ENCODE measurements at regions not wholly inside any gene's neighbourhood (a gene's known extent, or its start where the extent isn't known, plus 50 kb on each side); places are given as distances from the start of the nearest gene placed in this dataset.

- TF ChIP-seq POLR2AphosphoS5 (IDR thresholded peaks at IDR 0.05) (no peak), POLR2A (IDR thresholded peaks at IDR 0.05) (no peak), EP300 (IDR thresholded peaks at IDR 0.05; ENCODE audit: low read depth) (no peak), CTCF (IDR thresholded peaks at IDR 0.05) (no peak)
- H3K4me1 ChIP-seq = no peaks in the 10 kb centered on the region
- no peak overlapping the region for H3K4me3 ChIP-seq
- no peaks in the 10 kb centered on the region for H3K36me3 ChIP-seq
- DNase-seq = no peak
- H3K9me3 ChIP-seq = no peaks in the 10 kb centered on the region
- WGBS, 2 donors (ENCODE audit: low coverage in 1 of 2) = 88 to 90% methylated on average over 2 of the region's 2 CpGs
- H3K27me3 ChIP-seq = no peaks in the 10 kb centered on the region
- H3K27ac ChIP-seq = no peak overlapping the region
- in situ Hi-C loops (cut with MboI; ENCODE audit: low pct_ligation_motif_present in 1 of 4, low pct_unique_long_range_greater_than_20kb in 1 of 4, low sequenced_read_pairs in 3 of 4) = no loop called here
- intact Hi-C loops (cut with DNase I; ENCODE audit: low total_unique reads) = no loop called here
Measured at GRCh38 chr2:58578276-58578675, 337.2 kb upstream of the FANCL start.

GRCh38 chr2:58574873-58575272, 333.7 kb upstream of the FANCL start:
- in situ Hi-C loops (cut with MboI; ENCODE audit: low pct_ligation_motif_present in 1 of 4, low pct_unique_long_range_greater_than_20kb in 1 of 4, low sequenced_read_pairs in 3 of 4) (no loop called here), intact Hi-C loops (cut with DNase I; ENCODE audit: low total_unique reads) (no loop called here)
- TF ChIP-seq EP300 (IDR thresholded peaks at IDR 0.05; ENCODE audit: low read depth) (no peak), CTCF (IDR thresholded peaks at IDR 0.05) (no peak), POLR2AphosphoS5 (IDR thresholded peaks at IDR 0.05) (no peak), POLR2A (IDR thresholded peaks at IDR 0.05) (no peak)
- WGBS, 2 donors (ENCODE audit: low coverage in 1 of 2) = 82 to 83% methylated on average over 4 of the region's 4 CpGs
- no peaks in the 10 kb centered on the region for H3K27me3 ChIP-seq
- H3K4me1 ChIP-seq = no peaks in the 10 kb centered on the region
- no peaks in the 10 kb centered on the region for H3K36me3 ChIP-seq
- H3K4me3 ChIP-seq = no peak overlapping the region
- DNase-seq = no peak
- H3K27ac ChIP-seq = no peak overlapping the region
- no peaks in the 10 kb centered on the region for H3K9me3 ChIP-seq

GRCh38 chr2:58572731-58573130, 331.6 kb upstream of the FANCL start:
- TF ChIP-seq POLR2AphosphoS5 (IDR thresholded peaks at IDR 0.05) (no peak), POLR2A (IDR thresholded peaks at IDR 0.05) (no peak), EP300 (IDR thresholded peaks at IDR 0.05; ENCODE audit: low read depth) (no peak), CTCF (IDR thresholded peaks at IDR 0.05) (no peak)
- in situ Hi-C loops (cut with MboI; ENCODE audit: low pct_ligation_motif_present in 1 of 4, low pct_unique_long_range_greater_than_20kb in 1 of 4, low sequenced_read_pairs in 3 of 4) (no loop called here), intact Hi-C loops (cut with DNase I; ENCODE audit: low total_unique reads) (no loop called here)
- no peak overlapping the region for H3K27ac ChIP-seq
- H3K4me1 ChIP-seq = no peaks in the 10 kb centered on the region
- H3K36me3 ChIP-seq = no peaks in the 10 kb centered on the region
- no peak for DNase-seq
- no peaks in the 10 kb centered on the region for H3K9me3 ChIP-seq
- H3K4me3 ChIP-seq = no peak overlapping the region
- 70 to 90% methylated on average over 3 of the region's 3 CpGs for WGBS, 2 donors (ENCODE audit: low coverage in 1 of 2)
- H3K27me3 ChIP-seq = no peaks in the 10 kb centered on the region

GRCh38 chr2:58571181-58571852, 330.2 kb upstream of the FANCL start:
- Histone ChIP-seq H3K27me3 (no peaks in the 10 kb centered on the region), H3K36me3 (no peaks in the 10 kb centered on the region), H3K27ac (no peak overlapping the region), H3K4me1 (no peaks in the 10 kb centered on the region), H3K4me3 (no peak overlapping the region), H3K9me3 (no peaks in the 10 kb centered on the region)
- peak; percentile 37 to 46 (median 44) for TF ChIP-seq CTCF (IDR thresholded peaks at IDR 0.05)
- no peak for TF ChIP-seq POLR2A (IDR thresholded peaks at IDR 0.05)
- TF ChIP-seq POLR2AphosphoS5 (IDR thresholded peaks at IDR 0.05) = no peak
- TF ChIP-seq EP300 (IDR thresholded peaks at IDR 0.05; ENCODE audit: low read depth) = no peak
- peak; percentile 30 for DNase-seq
- 26 to 29% methylated on average over 6 to 10 of the region's 10 CpGs for WGBS, 2 donors (ENCODE audit: low coverage in 1 of 2)
- in situ Hi-C loops (cut with MboI; ENCODE audit: low pct_ligation_motif_present in 1 of 4, low pct_unique_long_range_greater_than_20kb in 1 of 4, low sequenced_read_pairs in 3 of 4) (no loop called here), intact Hi-C loops (cut with DNase I; ENCODE audit: low total_unique reads) (no loop called here)

All from transverse colon (tissue), 4 donors.